ENCODE measurements at regions not wholly inside any gene's neighbourhood (a gene's known extent, or its start where the extent isn't known, plus 50 kb on each side); places are given as distances from the start of the nearest gene placed in this dataset.
A peak's percentile ranks its signal among the peaks of the same experiment; 100 is the strongest.

- H3K36me3 ChIP-seq, result no peaks in the 10 kb centered on the region
- no peak for TF ChIP-seq CTCF (IDR thresholded peaks at IDR 0.05)
- H3K27ac ChIP-seq, result no peak overlapping the region
- no peaks in the 10 kb centered on the region for H3K27me3 ChIP-seq
- DNase-seq, result no peak
- no peaks in the 10 kb centered on the region for H3K4me1 ChIP-seq
- H3K4me3 ChIP-seq, result no peak overlapping the region
- no peaks in the 10 kb centered on the region for H3K9me3 ChIP-seq
- ATAC-seq, result no peak
- intact Hi-C loops (cut with DNase I), result loop anchor here (10.0 kb wide), 1 partner anchor 1059 kb away; no protein-coding TSS in a partner anchor
Observed at GRCh38 chr10:30755441-30755953, 125.9 kb upstream of the LYZL2 start.

DNA sequence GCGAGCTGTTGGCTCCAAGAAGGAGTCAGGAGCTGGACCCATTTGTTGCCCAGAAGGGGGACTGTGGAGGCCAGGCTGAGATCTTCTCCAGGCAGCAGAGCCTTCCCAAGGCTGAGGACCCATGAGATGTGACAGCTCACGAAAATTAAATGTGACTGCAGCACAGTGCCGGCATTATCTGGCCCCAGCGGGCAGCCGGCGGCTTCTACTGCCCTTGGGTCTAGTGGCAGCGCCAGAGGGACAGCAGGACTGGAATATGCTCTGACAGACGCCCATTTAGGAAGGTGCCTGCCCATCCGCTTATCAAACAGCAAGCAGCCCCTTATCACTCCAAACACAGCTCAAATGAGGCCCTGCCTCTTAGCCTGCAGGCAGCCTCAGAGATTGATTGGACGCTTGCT is 122.9 kb upstream of the LYZL2 start:
- H3K4me1 ChIP-seq, result no peaks in the 10 kb centered on the region
- H3K27ac ChIP-seq, result peak overlapping the region; percentile 30
- no peak overlapping the region for H3K4me3 ChIP-seq
- intact Hi-C loops (cut with DNase I), result loop anchor here (10.0 kb wide), 1 partner anchor 1062 kb away; no protein-coding TSS in a partner anchor
- TF ChIP-seq CTCF (IDR thresholded peaks at IDR 0.05), result no peak
- no peaks in the 10 kb centered on the region for H3K9me3 ChIP-seq
- DNase-seq (no peak), ATAC-seq (no peak)
- no peaks in the 10 kb centered on the region for H3K36me3 ChIP-seq
- no peaks in the 10 kb centered on the region for H3K27me3 ChIP-seq

GRCh38 chr10:30751678-30752331 is 122.3 kb upstream of the LYZL2 start:
- Histone ChIP-seq H3K27me3 (no peaks in the 10 kb centered on the region), H3K4me3 (no peak overlapping the region), H3K27ac (peak overlapping the region; percentile 30), H3K9me3 (no peaks in the 10 kb centered on the region), H3K36me3 (no peaks in the 10 kb centered on the region), H3K4me1 (no peaks in the 10 kb centered on the region)
- DNase-seq (peak; percentile 82), ATAC-seq (peak; percentile 92)
- intact Hi-C loops (cut with DNase I), result loop anchor here (10.0 kb wide), 1 partner anchor 1063 kb away; no protein-coding TSS in a partner anchor
- peak; percentile 96 for TF ChIP-seq CTCF (IDR thresholded peaks at IDR 0.05)

DNA sequence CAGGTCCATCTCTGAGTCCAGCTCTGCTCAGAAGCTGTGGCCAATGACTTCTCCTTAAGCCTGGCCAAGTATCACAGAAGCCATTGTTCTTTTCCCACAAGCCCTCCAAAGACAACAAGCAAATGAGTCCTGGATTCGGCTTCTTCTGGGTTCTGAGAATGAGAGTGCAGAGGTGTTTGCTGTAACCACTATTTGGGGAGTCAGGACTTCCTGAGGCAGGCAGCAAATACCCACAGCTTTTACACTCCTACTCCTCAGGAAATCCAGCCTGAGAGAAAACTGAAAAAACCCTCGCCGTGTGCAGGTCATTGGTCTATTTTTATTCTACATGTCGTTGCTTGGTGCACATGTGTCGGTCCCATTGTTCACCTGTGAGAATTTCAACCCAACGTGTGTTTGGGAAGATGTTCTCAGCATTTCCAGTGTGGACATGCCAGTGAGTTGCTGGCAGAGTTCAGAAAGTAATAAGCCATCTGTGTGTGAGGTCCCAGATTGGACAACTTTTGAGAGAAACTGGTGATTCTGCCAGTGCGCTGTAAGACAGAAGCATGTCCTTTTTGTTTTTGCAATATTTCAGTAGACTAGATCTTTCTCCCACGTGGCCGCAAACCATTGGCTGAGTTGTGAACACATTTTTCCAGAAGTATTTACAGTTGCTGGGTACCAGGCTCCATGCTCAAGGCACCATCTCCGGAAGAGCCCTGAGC is 121.6 kb upstream of the LYZL2 start:
- TF ChIP-seq CTCF (IDR thresholded peaks at IDR 0.05), result no peak
- H3K9me3 ChIP-seq, result no peaks in the 10 kb centered on the region
- ATAC-seq (no peak), DNase-seq (no peak)
- no peaks in the 10 kb centered on the region for H3K27me3 ChIP-seq
- intact Hi-C loops (cut with DNase I), result loop anchor here (10.0 kb wide), 1 partner anchor 1064 kb away; no protein-coding TSS in a partner anchor
- H3K4me3 ChIP-seq, result no peak overlapping the region
- no peaks in the 10 kb centered on the region for H3K36me3 ChIP-seq
- no peaks in the 10 kb centered on the region for H3K4me1 ChIP-seq
- H3K27ac ChIP-seq, result no peak overlapping the region

DNA sequence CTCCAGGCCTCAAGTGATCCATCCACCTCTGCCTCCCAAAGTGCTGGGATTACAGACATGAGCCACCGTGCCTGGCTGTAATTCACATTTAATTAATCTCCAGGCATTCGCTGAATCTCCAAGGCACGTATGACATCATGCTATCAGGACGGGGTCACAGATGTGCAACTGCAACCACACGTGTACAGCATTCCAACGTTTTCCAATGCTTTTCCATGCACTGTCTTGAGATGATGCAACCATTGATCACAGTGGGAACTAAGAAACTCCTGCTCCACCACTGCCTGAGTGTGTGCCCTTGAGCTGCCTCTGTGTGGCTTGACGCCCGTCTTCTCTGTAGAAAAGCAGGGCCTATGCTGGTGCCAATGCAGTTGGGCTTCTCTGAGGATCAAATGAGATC is 119.8 kb upstream of the LYZL2 start:
- intact Hi-C loops (cut with DNase I), result no loop called here
- DNase-seq, result no peak
- Histone ChIP-seq H3K27me3 (no peaks in the 10 kb centered on the region), H3K4me1 (peaks cover under 1% of the 10 kb centered on the region), H3K9me3 (no peaks in the 10 kb centered on the region), H3K36me3 (no peaks in the 10 kb centered on the region), H3K27ac (no peak overlapping the region), H3K4me3 (no peak overlapping the region)
- no peak for TF ChIP-seq CTCF (IDR thresholded peaks at IDR 0.05)
- ATAC-seq, result no peak
